SU-DHL-6 (cell line): ENCODE measurements at regions not wholly inside any gene's neighbourhood (a gene's known extent, or its start where the extent isn't known, plus 50 kb on each side); places are given as distances from the start of the nearest gene placed in this dataset.
A peak's percentile ranks its signal among the peaks of the same experiment; 100 is the strongest.

Experiments used
- H2AFZ ChIP-seq: fragments of 200-600 bp; sonication (generic); 2 replicates; pipeline ENCODE4 v1.6.1; 2014; ENCODE audit warnings: low read depth, mild to moderate bottlenecking, moderate library complexity, mixed read lengths, antibody characterized with exemption, low read length; ENCODE audit not compliant: severe bottlenecking
- H3F3A ChIP-seq: fragments of 200-600 bp; shearing (Covaris generic); 2 replicates; pipeline ENCODE4 v1.6.0; 2016; ENCODE audit warnings: antibody characterized with exemption, mild to moderate bottlenecking; ENCODE audit not compliant: insufficient read depth
- H3K27ac ChIP-seq: fragments of 200-600 bp; sonication (generic); 2 replicates; pipeline ENCODE4 v1.5.1; 2016; ENCODE audit warnings: low read depth, mild to moderate bottlenecking, low read length, moderate library complexity, mixed read lengths
- H3K27me3 ChIP-seq: fragments of 200-600 bp; sonication (generic), shearing (Covaris generic); 2 replicates; pipeline ENCODE4 v1.6.0; 2014; ENCODE audit warnings: mild to moderate bottlenecking, low read length
- H3K36me3 ChIP-seq: fragments of 200-600 bp; sonication (generic); 2 replicates; pipeline ENCODE4 v1.6.1; 2014; ENCODE audit warnings: mild to moderate bottlenecking, low read length, mixed read lengths
- H3K4me2 ChIP-seq: fragments of 300-600, 200-600 bp; shearing (Covaris generic), sonication (generic); 2 replicates; pipeline ENCODE4 v1.6.0; 2014; ENCODE audit warnings: low read length, low read depth, mild to moderate bottlenecking; ENCODE audit not compliant: poor library complexity, severe bottlenecking
- H3K4me3 ChIP-seq: fragments of 200-600 bp; sonication (generic); 2 replicates; pipeline ENCODE4 v1.5.1; 2014; ENCODE audit warnings: antibody characterized with exemption, low read length, mild to moderate bottlenecking, mixed read lengths; ENCODE audit not compliant: insufficient read depth, poor library complexity, severe bottlenecking
- H3K79me2 ChIP-seq: fragments of 200-600 bp; sonication (generic); 2 replicates; pipeline ENCODE4 v1.6.1; 2014; ENCODE audit warnings: mild to moderate bottlenecking, low read length, moderate library complexity; ENCODE audit not compliant: insufficient read depth
- H3K9ac ChIP-seq: fragments of 200-600 bp; sonication (generic); 2 replicates; pipeline ENCODE4 v1.7.0; 2014; ENCODE audit warnings: mild to moderate bottlenecking, low read length
- H3K9me2 ChIP-seq: fragments of 200-600 bp; sonication (generic); replicated peaks from 2 replicates; pipeline ENCODE4 v1.6.1; 2014; ENCODE audit warnings: low read length; ENCODE audit not compliant: insufficient read depth
- H3K9me3 ChIP-seq: fragments of 200-600 bp; sonication (generic); 2 replicates; pipeline ENCODE4 v1.6.1; 2014; ENCODE audit warnings: low read length, mixed read lengths; ENCODE audit not compliant: insufficient read depth
- H4K20me1 ChIP-seq: fragments of 200-600 bp; sonication (generic); 2 replicates; pipeline ENCODE4 v1.6.1; 2014; ENCODE audit warnings: low read depth, mild to moderate bottlenecking, antibody characterized with exemption, low read length, moderate library complexity, mixed read lengths
- EZH2phosphoT487 ChIP-seq: fragments of 200-600 bp; sonication (generic), shearing (Covaris generic); conservative IDR thresholded peaks from 2 replicates; pipeline ENCODE4 v1.6.1; 2018; ENCODE audit warnings: mild to moderate bottlenecking, antibody characterized with exemption, low read length, moderate library complexity, mixed read lengths
- TF ChIP-seq, protein P1 (sequence below): fragments of 200-600 bp; sonication (generic); IDR thresholded peaks from one replicate; pipeline ENCODE4 v1.5.1; 2017; ENCODE audit warnings: antibody characterized with exemption, mild to moderate bottlenecking, low read length, moderate library complexity; ENCODE audit not compliant: insufficient read depth, poor library complexity, severe bottlenecking

GRCh38 chr3:101976473-101976872, 127.2 kb downstream of the NFKBIZ start:
- no peak overlapping the region for H3K4me2 ChIP-seq

GRCh38 chr3:101978348-101978747, 129.0 kb downstream of the NFKBIZ start:
- TF ChIP-seq EZH2phosphoT487, result no peak
- TF ChIP-seq, protein P1, sequence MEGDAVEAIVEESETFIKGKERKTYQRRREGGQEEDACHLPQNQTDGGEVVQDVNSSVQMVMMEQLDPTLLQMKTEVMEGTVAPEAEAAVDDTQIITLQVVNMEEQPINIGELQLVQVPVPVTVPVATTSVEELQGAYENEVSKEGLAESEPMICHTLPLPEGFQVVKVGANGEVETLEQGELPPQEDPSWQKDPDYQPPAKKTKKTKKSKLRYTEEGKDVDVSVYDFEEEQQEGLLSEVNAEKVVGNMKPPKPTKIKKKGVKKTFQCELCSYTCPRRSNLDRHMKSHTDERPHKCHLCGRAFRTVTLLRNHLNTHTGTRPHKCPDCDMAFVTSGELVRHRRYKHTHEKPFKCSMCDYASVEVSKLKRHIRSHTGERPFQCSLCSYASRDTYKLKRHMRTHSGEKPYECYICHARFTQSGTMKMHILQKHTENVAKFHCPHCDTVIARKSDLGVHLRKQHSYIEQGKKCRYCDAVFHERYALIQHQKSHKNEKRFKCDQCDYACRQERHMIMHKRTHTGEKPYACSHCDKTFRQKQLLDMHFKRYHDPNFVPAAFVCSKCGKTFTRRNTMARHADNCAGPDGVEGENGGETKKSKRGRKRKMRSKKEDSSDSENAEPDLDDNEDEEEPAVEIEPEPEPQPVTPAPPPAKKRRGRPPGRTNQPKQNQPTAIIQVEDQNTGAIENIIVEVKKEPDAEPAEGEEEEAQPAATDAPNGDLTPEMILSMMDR, result no peak
- no peak overlapping the region for H3K4me2 ChIP-seq
- H3K9me3 ChIP-seq, result no peaks in the 10 kb centered on the region
- H3K9me2 ChIP-seq, result no peaks in the 10 kb centered on the region
- no peaks in the 10 kb centered on the region for H3F3A ChIP-seq
- H3K27ac ChIP-seq, result no peak overlapping the region
- H3K36me3 ChIP-seq, result no peaks in the 10 kb centered on the region
- no peaks in the 10 kb centered on the region for H4K20me1 ChIP-seq
- H3K9ac ChIP-seq, result no peak overlapping the region
- H3K79me2 ChIP-seq, result no peaks in the 10 kb centered on the region
- H3K27me3 ChIP-seq, result no peaks in the 10 kb centered on the region
- H2AFZ ChIP-seq, result no peak overlapping the region
- H3K4me3 ChIP-seq, result no peak overlapping the region

More at GRCh38 chr3:101976473-101976872, 127.2 kb downstream of the NFKBIZ start:
- Histone ChIP-seq H3K27ac (no peak overlapping the region), H3K9ac (no peak overlapping the region), H3K27me3 (no peaks in the 10 kb centered on the region), H3K4me3 (no peak overlapping the region), H2AFZ (peak overlapping the region; percentile 21), H3K36me3 (no peaks in the 10 kb centered on the region), H3K9me2 (no peaks in the 10 kb centered on the region), H4K20me1 (no peaks in the 10 kb centered on the region), H3K9me3 (no peaks in the 10 kb centered on the region), H3K79me2 (no peaks in the 10 kb centered on the region), H3F3A (no peaks in the 10 kb centered on the region)
- no peak for TF ChIP-seq EZH2phosphoT487
- TF ChIP-seq, protein P1, result no peak

DNA sequence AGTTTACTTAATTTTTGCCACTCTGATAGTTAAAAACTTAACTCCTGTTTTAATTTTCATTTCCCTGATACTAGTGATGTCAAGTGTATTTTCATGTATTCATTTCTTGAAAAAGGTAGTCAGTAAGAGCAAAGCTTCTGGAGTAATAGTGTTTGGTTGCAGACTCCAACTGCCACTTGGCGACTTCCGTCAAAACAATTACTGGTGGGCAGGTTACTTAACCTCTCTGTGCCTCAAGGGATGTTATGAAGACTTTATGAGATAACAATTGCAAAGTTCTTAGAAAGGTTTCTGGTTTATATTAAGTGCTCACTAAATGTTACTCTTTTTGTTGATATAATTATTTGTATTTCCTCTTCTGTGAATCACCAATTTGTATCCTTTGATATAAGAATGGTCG, 129.7 kb downstream of the NFKBIZ start:
- Histone ChIP-seq H3K79me2 (no peaks in the 10 kb centered on the region), H3K27me3 (no peaks in the 10 kb centered on the region), H3K36me3 (no peaks in the 10 kb centered on the region), H3F3A (no peaks in the 10 kb centered on the region), H3K4me3 (no peak overlapping the region), H3K4me2 (no peak overlapping the region), H3K9me2 (no peaks in the 10 kb centered on the region), H3K9me3 (no peaks in the 10 kb centered on the region), H2AFZ (no peak overlapping the region), H3K9ac (no peak overlapping the region), H4K20me1 (no peaks in the 10 kb centered on the region), H3K27ac (no peak overlapping the region)
- TF ChIP-seq EZH2phosphoT487, result no peak
- TF ChIP-seq, protein P1, result no peak
